HG02759 (cell line): ENCODE measurements at regions not wholly inside any gene's neighbourhood (a gene's known extent, or its start where the extent isn't known, plus 50 kb on each side); places are given as distances from the start of the nearest gene placed in this dataset.

ENCODE experiments used
- ATAC-seq: cut with Tn5 transposase; IDR thresholded peaks from one replicate; pipeline ENCODE4 v1.9.1; 2021; ENCODE audit warnings: mild to moderate bottlenecking, moderate library complexity; ENCODE audit not compliant: unreplicated experiment

DNA sequence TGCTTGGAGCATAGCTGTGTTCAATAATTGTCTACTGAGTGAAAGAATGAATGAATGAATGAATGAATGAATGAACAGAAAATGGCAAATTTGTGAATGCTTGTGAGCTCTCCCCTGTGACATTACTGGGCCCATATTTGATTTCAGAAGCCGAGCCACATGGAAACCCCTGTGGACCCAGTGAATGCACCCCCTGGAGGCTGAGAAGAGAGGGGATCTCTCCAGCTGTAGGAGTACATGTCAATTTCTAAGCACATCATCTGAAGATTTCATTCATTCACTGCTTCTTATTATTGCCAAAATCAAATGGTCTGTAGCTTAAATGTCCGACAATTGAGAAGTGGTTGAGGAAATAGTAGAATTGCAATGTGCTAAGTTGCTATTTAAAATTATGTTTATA is 58.3 kb upstream of the DOCK1 start:
- no peak for ATAC-seq

DNA sequence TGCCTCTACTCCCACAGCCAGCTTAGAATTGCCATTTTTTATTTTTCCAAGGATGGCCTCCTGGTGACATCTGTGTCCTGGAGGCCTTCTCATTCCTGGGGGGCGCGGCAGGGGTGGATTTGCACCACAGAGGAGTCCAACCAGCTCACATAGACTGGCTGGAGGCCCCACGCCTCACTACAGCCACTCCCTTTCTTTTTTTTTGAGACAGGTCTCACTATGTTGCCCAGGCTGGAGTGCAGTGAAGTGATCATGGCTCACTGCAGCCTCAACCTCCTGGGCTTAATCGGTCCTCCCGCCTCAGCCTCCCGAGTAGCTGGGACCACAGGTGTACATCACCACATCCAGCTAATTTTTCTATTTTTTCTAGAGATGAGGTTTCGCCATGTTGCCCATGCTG is 57.6 kb upstream of the DOCK1 start:
- no peak for ATAC-seq

DNA sequence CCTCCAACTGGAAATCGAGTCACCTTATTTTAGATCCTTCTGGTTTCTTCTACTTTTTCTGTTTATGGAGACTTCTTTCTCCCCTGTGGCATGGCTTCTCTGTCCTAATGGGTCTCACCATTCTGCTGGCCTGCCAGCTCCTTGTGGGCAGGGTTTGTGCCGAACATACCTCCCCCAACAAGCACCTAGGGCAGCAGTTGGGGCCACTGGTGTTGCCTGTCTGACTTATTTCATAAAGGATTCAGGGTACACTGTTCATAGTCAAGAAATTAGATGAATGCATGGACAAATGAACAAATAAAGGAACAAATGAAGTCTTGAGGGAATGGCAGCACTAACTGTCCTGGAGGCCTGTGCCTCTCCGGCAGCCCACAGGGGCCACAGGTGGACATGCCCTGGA is 55.6 kb upstream of the DOCK1 start:
- ATAC-seq: no peak

DNA sequence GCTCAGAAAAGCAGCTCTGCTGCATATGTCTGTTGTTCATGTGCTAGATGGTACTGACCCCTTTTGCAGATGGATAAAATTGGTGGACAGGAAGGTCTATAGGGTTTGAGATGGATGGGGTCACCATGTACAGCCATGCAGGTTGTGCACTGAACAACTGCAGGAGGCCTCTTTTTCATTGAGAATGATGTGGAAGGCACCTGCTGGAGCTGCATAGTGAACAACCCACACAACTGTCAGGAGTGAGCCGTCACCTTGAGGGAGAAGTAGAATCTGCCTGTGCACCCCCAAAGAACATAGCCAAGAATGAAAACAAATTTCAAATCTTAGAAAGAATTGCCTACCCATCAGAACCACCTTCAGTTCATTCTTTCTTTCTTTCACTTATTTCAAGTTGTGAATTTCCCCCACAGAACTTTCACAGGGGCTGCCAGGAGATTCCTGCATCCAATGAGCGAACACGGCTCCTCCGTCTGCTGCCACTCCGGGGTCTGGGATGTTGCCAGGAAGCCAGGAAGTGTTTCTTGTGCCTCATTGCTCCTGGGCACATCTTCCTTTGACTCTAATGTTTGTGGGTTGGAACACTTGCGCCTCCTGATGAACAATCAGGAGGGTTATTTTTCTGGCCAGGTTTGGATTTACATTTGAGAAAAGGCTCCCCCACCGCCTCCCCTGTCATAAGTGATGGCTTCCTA is 53.7 kb upstream of the DOCK1 start:
- no peak for ATAC-seq

DNA sequence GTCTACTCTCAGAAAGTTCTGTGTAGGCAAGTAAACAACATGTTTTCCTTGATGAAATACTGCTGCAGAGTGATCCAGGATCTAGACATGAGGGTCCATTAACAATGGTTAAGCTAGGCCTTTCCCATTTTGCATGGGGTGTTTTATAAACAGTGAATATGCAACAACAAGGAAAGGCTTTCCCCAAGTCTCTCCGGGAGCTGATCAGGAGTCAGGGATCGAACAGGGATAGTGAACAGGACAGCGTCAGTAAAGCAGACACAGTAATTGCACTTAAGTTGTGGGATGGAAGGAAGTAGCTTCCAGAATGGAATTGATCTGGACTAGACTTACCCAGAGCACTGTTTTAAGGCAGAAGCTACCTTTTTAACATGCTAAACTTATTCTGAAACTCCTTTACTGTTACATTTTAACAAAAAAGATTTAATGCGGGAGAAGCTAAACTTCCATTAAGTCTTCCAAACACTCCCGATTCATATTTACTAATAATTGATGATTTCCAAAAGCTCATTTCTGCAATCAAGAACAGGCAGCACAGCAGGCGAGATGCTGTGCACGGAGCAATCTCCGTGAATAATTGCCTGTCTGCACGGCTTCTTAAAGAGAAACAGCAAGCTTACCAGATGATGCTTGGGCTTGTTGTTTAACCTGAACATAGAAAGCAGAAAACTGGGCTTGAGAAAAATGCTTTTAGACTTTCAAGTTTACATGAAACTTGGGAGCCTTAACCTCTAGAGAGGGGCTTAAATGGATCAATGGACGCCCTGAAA is 50.3 kb upstream of the DOCK1 start:
- ATAC-seq: no peak
